DMS153 treated with DMSO at 0.1 percent for 48 hours (cell line): ENCODE measurements at regions not wholly inside any gene's neighbourhood (a gene's known extent, or its start where the extent isn't known, plus 50 kb on each side); places are given as distances from the start of the nearest gene placed in this dataset.

ENCODE experiments used
- DNase-seq: peaks from one replicate; lab custom pipeline; 2025; ENCODE audit not compliant: unreplicated experiment; lab: John Stamatoyannopoulos, UW

DNA sequence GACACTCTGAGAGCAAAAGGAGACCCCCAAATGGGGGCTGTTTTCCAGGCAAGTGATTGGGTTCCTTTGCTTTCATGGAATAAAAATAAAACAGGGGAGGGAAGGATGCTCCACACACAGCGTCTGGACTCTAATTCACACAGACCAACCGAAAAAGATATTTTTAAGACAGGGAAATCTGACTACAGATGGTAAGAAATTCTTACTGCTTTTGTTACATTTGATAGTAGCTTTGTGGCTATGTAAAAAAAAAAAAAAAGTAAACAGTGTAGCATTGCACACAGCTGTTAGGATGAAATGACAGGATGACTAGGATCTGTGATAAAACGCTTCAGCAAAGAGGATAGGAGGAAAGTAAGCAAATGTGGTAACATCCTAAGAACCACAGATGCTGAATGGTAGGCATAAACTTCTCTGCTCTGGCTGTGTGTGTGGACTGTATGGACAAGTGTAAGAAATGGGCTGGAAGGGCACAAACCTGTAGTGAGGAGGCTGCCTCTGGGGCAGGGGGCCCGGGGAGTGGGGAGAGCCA, 207.6 kb downstream of the ANAPC1 start:
- DNase-seq, result no peak

DNA sequence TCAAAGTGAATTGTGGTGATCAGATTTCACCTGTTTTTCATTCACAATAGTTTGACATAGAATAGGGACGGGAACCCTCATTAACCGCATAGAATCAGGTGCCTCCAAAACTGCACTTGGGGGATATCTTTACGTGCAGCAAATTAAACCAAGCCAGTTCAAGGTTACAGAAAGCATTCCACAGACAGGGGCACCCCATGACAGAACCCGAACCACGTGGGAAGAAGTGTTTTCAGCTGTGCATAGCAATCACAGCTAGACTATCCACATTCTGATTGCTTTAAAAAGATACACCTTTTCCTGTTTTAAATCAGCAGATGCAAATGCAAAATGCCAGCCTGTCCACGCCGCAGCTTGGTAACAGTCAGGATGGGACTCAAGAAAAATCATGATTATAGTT, 205.8 kb downstream of the ANAPC1 start:
- DNase-seq, result no peak

DNA sequence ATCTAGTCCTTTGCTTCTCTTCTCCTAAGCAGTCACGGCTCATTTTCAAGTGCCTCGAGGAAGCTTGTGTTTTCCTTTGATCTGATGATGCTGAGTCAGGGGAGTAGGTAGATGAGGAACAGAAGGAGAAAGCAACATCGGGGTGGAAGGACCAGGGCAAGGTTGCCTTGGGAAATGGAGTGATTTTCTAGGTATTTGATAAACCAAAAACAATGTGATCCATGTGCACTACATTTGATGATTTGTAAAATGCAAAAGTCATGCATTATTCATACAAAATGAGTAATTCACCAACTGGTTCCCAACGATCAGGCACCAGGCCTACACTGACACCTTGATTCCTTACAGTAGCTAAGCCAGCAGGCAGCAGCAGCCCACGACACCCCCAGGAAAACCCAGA, 205.3 kb downstream of the ANAPC1 start:
- no peak for DNase-seq

DNA sequence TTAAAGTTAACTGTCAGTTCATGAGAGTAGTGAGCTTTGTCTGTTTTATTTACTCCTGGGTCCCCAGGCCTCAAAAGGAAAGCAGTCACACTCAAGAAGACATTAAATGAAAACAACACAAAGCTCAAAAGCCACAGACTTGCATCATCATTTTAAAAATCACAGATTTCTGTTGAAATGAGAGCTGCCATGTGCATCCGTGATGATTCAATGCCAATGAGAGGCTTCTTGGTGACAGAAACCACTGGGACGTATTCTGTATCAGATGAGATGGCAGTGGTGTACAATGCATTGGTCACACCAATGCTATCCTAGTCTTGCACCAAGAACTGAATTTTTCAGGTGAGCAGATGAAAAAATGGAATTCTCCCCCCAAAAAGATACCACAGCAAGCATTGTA, 204.8 kb downstream of the ANAPC1 start:
- no peak for DNase-seq

DNA sequence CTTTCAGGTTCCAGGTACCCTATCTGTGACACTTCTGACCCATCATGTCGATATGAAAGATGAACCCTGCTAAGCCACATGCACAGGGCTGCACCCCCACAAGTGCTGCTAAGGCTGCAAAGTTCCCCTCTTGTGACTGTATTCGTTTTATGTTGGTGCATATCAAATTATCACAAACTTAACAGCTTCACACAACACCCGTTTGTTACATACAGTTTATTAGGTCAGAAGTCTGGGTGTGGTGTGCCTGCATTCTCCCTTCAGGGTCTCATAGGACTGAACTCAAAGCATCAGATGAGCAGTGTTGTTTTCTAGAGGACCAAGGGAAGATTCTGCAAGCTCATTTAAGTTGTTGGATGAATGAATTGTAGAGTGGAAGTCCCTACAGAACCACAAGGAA, 199.4 kb downstream of the ANAPC1 start:
- DNase-seq, result no peak

DNA sequence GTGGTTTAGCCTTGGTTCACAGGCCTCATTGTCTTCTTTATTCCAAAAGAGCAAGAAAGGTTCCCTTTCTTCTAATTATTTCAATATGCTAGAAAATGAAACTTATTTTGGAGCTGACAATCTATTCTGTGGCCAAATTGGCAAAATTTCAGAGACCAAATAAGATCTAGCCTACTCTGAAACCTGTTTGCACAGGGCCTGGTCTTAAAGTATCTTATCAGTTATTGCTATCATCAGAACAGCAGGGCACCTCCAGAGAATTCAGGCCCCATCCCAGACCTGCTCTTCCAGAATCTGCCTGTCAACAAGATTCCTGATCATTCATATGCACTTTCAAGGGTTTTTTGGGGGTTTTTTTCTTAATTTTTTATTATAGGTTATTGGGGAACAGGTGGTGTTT, 198.7 kb downstream of the ANAPC1 start:
- DNase-seq, result no peak

DNA sequence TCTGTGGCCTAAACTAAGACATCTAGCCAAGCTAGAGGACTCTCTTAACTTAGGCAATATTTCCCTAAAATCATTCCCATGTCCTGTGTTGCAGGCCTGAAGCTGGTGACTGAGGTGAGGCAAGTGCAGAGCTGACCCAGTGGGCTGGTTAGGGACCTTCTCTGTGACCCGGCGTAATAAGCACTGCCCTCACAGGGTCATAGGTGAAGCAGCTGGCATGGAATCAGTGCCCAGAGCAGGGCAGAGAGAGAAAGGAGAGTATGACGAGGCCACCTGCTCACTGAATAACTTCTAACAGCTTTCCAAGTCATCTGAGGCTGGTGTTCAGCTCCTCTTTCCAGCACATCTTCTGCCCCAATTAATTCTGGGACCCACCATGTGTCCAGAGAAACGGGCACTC, 197.0 kb downstream of the ANAPC1 start:
- no peak for DNase-seq

DNA sequence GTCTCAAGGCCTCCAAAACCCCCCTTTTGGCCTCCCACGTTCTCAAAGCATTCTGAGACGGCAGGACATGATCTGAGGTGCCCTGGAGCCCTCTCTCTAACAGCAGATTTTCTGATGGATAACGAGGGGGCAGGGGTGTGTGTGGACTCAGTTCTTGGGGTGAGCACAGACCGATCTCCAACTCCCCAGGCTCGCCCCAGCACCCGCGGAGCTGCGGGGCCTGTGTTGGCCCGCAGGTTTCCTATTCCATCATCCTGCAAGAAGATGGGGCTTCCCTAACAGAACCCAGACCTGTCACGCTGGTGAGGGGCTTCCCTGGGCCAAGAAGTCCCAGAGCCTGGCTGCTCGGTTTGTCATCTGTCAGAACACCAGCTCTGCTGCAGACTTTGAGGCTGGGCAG, 196.1 kb downstream of the ANAPC1 start:
- DNase-seq, result no peak

DNA sequence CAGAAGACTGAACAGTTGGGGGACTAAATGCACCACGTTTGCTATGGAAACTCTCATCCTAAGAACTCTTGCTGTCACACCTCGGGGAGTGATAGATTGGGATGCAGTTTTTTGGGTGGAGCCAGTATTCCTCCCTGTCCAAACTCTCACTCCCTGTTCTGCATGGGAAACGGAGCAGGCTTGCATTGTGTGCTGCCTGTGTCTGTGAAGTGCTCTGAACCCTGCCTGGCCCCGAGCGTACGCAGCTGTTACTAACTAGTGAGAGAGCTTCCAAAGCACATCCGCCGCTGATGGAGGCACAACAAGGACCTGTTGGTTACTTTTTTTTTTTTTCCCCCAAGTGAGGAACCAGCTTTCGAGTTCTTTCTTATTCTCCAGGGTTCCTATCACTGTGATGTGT, 195.5 kb downstream of the ANAPC1 start:
- no peak for DNase-seq

DNA sequence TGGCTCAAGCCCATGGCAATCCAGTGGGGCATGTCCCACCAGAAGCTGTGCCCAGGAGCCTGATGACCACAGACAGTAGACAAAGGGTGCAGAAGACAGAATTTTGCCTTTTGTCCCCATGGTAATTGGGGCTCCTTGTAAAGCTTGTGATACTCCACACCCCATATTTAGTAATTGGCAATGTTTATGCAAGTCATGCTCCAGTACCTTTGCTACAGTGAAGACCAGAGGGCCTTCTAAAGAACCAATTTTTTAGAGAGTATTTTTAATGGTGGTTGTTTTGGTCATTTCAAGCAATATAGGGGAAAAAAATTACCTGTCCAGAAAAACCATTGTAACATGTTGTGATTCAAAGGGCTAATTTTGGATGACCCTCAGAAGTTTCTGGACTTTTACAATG, 194.8 kb downstream of the ANAPC1 start:
- DNase-seq, result no peak

DNA sequence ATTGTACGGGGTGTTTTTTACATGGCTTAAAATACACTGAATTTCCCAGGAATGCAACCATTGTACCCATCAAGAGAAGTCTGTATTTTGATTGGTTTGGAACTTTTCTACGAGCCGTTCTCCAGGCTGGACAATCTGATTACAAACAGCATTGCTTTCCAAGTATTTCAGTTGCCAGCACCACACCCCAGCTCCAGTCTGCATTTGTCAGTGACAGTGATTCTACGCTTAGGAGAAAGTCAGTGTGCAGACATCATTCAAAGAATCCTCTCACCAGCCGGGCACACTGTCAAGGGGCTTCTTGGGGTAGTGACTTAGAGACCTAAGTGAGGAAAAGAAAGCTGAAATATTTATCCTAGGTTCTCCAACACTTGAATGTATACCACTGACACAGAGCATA, 194.1 kb downstream of the ANAPC1 start:
- DNase-seq, result no peak

DNA sequence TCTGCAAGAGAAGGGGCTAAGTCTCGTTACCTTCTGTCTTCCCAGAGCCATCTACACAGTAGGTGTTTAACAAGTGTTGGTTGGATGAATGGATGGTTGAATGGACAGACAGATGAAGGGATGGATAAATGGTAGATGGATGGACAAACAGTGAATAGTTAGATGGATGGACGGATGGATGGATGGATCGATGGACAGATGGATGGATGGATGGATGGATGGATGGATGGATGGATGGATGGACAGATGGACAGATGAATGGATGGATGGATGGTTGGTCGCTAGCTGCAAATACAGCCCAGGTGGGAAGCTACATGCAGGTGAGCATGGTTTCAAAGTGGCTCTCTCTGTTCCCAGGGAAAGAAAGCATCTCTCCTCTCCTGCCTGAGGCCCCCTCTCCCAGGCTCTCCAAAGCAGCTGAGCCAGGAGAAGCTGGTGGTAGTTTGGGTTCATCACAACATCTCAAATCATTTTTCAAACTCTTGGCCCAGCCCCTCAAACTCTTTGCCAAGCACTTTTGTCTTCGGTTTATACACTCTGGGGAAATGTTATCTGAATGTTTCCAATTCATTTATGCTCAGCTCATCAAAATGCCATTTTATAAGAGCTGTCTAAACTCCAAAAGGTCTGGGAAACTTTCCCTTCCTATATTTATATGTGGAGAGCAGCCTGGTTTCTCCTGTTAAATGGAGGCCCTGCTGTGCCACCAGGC, 192.7 kb downstream of the ANAPC1 start:
- no peak for DNase-seq

DNA sequence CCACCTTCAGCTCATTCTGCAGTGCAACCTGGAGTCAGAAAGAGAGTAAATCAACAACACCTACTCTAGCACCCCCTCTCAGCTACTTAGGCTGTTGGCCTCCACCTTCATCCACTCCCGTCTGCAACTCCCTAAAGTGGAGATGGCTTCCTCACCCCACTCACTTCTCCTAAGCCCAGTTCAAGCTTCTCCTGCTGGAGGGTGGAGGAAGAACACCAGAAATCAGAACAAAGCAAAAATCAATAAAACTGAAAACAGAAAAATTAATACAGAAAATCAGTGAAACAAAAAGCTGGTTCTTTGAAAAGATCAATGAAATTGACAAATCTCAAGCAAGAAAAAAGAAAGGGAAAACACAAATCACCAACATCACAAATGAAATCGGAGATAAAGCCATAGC, 191.7 kb downstream of the ANAPC1 start:
- no peak for DNase-seq

DNA sequence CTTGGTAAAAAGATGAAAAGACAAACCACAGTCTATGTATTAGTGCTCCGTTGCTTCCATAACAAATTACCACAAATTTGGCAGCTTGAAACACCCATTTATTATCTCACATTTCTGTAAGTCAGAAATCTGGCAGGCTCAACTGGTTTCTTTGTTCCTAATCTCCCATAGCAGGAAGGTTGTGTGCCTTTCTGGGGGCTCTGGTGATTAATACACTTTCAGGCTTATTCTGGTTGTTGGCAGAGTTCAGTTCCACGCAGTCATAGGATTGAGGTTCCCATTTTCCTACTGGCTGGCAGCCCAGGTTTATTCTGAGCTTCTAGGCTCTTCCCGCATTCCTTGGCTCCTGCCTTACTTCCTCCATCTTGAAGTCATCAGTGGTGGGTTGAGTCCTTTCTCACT, 189.3 kb downstream of the ANAPC1 start:
- DNase-seq, result no peak

DNA sequence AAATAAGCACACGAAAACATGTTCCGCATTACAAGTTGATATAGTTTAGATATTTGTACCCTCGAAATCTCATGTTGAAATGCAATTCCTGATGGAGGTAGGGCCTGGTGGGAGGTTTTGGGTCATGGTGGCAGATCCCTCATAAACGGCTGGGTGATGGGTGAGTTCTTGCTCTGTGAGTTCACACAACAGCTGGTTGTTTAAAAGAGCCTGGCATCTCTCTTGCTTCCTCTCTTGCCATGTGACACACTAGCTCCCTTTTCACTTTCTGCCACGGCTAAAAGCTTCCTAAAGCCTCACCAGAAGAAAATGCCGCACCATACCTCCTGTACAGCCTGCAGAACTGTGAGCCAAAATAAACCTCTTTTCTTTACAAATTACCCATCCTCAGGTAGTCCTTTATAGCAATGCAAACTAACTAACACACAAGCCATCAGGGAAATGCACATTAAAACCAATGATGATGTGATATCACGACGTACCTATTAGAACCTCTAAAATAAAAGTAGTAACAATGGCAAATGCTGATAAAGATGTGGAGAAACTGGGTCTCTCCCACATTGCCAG, 188.5 kb downstream of the ANAPC1 start:
- no peak for DNase-seq

DNA sequence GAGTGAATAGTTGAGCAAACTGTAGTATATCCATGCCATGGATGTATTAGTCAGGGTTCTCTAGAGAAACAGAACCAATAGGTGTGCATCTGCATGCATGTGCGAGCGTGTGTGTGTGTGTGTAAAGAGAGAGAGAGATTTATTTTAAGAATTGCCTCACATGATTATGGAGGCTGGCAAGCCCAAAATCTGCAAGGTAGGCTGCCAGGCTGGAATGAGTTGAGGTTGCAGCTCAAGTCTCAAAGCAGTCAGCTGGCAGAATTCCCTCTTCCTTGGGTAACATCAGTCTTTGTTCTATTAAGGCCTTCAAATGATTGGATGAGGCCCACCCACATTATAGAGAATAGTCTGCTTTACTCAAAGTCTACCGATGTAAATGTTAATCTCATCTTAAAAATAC, 187.8 kb downstream of the ANAPC1 start:
- no peak for DNase-seq

DNA sequence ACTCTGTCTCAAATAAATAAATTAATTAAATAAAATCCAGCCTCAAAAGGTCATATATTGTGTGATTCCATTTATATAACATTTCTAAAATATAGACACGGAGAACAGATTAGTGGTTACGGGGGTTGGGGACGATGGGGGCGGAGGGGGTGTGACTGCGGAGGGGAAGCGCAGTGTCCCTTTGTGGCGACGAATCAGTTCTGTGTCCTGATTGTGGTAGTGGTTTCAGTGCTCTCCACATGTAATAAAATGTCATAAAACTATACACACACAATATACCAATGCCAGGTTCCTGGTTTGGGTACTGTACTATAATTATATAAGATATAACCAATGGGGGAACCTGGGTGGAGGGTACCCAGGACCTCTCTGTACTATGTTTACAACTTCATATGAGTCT, 186.4 kb downstream of the ANAPC1 start:
- DNase-seq, result no peak

DNA sequence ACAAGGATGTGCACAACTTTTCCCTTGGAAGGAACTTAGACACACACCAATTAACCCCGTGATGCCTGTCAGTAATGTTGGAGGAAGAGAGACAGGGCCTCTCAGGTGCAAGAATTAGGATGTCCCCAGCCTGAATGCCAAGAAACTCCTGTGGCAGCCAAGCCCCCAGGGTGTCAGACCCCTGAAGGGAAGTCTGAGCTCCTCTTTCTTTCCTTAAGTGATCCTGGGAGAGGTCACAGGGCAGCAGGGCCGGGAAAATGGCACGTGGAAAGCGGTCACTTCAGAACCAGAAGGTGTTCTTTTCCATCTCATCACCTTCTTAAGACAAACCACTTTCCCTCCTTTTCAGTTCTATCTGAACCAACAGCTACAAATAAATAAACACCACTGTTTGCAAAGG, 185.9 kb downstream of the ANAPC1 start:
- no peak for DNase-seq

DNA sequence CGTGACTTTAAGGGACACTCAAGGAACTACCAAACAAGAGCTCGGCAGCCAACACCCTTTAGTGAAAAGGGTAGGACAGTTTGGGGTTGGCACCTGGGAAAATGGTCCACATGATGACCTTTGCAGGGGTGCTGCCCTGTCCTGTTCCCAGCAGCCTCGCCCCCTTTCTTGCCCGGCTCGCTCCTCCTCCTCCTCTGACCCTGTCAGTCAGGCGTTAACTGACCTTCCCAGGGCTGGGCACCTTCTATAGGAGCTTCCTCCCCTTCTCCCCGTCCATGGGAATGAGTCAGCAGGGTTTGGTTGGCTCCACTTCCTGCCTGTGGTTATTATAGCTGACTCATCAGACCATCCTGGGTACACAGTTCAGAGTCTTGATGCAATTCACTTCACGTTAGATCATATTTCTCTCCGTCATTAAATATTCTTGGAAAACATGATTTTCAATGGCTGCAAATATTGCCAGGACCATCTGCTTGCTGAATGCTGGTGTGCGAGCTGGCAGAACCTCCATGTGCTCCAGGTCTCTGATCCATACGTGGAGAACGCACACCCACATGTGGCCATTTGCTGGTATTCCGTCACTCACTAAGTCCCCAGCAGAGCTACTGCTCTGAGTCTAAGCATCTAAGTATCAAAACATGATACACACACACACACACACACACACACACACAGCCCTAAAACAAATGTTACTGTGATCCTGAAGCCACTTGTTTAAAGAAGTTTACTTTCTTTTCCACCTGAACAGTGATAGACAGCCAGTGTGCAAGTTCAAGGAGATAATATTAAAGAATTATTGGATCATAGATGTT, 185.0 kb downstream of the ANAPC1 start:
- peak; percentile 81 for DNase-seq

DNA sequence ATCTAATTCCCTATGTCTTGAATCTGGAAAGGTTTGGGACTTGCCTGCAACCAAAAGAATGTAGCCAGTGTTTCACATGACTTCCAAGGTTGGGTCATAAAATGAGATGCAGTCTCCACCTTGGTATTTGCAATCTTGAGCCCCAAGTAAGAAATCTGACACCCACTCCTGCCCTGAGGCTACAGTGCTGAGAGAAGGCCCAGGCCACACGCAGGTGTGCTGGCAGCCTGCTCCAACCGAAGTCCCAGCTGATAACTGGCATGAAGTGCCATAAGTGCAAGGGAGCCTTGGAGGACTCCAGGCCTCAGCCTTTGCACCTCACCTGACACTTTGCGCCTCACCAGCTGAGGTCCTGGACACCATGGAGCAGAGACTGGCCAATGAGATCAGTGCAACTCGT, 182.7 kb downstream of the ANAPC1 start:
- no peak for DNase-seq

DNA sequence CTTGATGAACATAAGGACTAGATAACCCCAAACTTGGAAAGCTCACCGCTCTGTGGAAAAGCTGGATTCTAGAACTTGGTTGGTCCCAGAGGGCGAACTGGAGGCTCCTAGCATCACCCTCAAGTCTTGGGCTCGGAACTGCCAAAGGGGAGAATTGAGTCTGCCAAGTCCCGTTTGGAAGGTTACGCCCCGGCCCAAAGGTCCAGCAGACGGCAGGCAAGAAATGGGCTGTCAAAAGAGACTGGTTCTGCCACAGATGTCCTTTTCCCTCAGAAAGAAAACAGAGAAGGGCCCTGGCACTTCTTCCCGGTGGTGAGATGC, 182.2 kb downstream of the ANAPC1 start:
- no peak for DNase-seq

DNA sequence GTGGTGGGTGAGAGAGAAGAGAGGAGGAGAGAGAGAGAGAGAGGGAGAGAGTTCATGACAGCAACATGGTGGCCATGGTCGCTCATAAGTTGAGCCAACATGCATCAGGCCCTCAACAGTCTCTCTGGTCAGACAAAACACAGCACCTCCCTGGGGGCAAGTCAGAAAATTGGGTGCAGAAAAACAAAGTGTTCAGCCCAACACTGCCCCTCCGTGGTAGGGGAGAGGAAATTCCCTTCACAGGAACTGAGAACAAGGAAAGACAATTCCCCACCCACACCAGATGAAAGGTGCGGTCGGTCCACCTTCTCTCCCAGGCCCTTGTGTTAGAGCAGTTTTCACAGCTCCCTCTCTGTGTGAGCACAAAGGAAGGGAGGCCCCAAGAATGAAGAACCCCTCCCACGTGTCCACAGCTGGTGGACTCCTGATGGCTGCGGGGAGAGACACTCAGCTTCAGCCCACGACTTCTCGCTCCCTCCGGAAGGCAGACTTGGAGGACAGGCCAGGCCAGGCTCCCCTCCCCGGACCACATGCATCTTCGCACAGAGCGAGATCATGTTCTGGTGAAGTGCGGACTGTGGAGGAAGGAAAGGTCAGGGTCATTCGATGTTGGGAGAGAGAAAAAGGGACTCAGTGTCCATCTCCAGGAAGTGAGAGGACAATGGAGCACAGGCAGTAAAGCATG, 181.7 kb downstream of the ANAPC1 start:
- peak; percentile 50 for DNase-seq
